GM18520 (cell line): ENCODE measurements at regions not wholly inside any gene's neighbourhood (a gene's known extent, or its start where the extent isn't known, plus 50 kb on each side); places are given as distances from the start of the nearest gene placed in this dataset.
"Not testable (repeated sequence)": the region's sequence is repeated elsewhere in the genome, so short reads cannot be mapped to it uniquely, and the experiment has no call there.

ENCODE experiments used
- ATAC-seq: cut with Tn5 transposase; IDR thresholded peaks from one replicate; pipeline ENCODE4 v1.9.1; 2021; ENCODE audit not compliant: unreplicated experiment

GRCh38 chr14:88981948-88982347 lies 157.5 kb downstream of the TTC8 start:
- ATAC-seq = no peak

GRCh38 chr14:88983755-88984154 lies 159.3 kb downstream of the TTC8 start:
- ATAC-seq = no peak

- no peak for ATAC-seq
Measured at GRCh38 chr14:88985654-88986053, 161.2 kb downstream of the TTC8 start.

- no peak for ATAC-seq
Measured at GRCh38 chr14:88986146-88986841, 161.8 kb downstream of the TTC8 start.

- not testable (repeated sequence) for ATAC-seq
Measured at GRCh38 chr14:88986908-88987307, 162.5 kb downstream of the TTC8 start.

GRCh38 chr14:88987516-88987915 lies 163.1 kb downstream of the TTC8 start:
- ATAC-seq = no peak

GRCh38 chr14:88989911-88990310 lies 165.5 kb downstream of the TTC8 start:
- no peak for ATAC-seq

GRCh38 chr14:88990856-88991255 lies 166.4 kb downstream of the TTC8 start:
- no peak for ATAC-seq

- no peak for ATAC-seq
Measured at GRCh38 chr14:88992011-88992410, 167.6 kb downstream of the TTC8 start.

GRCh38 chr14:88993946-88994345 lies 169.5 kb downstream of the TTC8 start:
- no peak for ATAC-seq

GRCh38 chr14:88995437-88996198 lies 171.2 kb downstream of the TTC8 start:
- ATAC-seq = no peak

GRCh38 chr14:88998027-88998426 lies 173.6 kb downstream of the TTC8 start:
- no peak for ATAC-seq

- no peak for ATAC-seq
Measured at GRCh38 chr14:88999137-88999536, 174.7 kb downstream of the TTC8 start.

- ATAC-seq = no peak
Measured at GRCh38 chr14:89000007-89000942, 175.8 kb downstream of the TTC8 start.

GRCh38 chr14:89004166-89004565 lies 179.7 kb downstream of the TTC8 start:
- ATAC-seq = no peak

GRCh38 chr14:89007906-89008305 lies 183.5 kb downstream of the TTC8 start:
- ATAC-seq = no peak

- no peak for ATAC-seq
Measured at GRCh38 chr14:89011355-89012281, 187.2 kb downstream of the TTC8 start.

GRCh38 chr14:89012282-89013097 lies 188.0 kb downstream of the TTC8 start:
- no peak for ATAC-seq

- ATAC-seq = no peak
Measured at GRCh38 chr14:89013098-89013504, 188.7 kb downstream of the TTC8 start.
